ENCODE measurements at regions not wholly inside any gene's neighbourhood (a gene's known extent, or its start where the extent isn't known, plus 50 kb on each side); places are given as distances from the start of the nearest gene placed in this dataset.
A peak's percentile ranks its signal among the peaks of the same experiment; 100 is the strongest.

GRCh38 chr10:69684020-69684980 is 54.3 kb downstream of the FAM241B start:
- no peak for DNase-seq (ENCODE audit: low read depth in 3 of 3, low spot score in 2 of 3)

GRCh38 chr10:69684981-69685353 is 54.9 kb downstream of the FAM241B start:
- no peak for DNase-seq (ENCODE audit: low read depth in 3 of 3, low spot score in 2 of 3)

GRCh38 chr10:69685426-69685801 is 55.4 kb downstream of the FAM241B start:
- no peak for DNase-seq (ENCODE audit: low read depth in 3 of 3, low spot score in 2 of 3)

- no peak for DNase-seq (ENCODE audit: low read depth in 3 of 3, low spot score in 2 of 3)
These were observed 55.9 kb downstream of the FAM241B start for GRCh38 chr10:69685802-69686585.

GRCh38 chr10:69686866-69687265 is 56.8 kb downstream of the FAM241B start:
- DNase-seq (ENCODE audit: low read depth in 3 of 3, low spot score in 2 of 3): no peak

- no peak for DNase-seq (ENCODE audit: low read depth in 3 of 3, low spot score in 2 of 3)
These were observed 57.4 kb downstream of the FAM241B start for GRCh38 chr10:69687426-69687825.

GRCh38 chr10:69692267-69692666 is 62.2 kb downstream of the FAM241B start:
- DNase-seq (ENCODE audit: low read depth in 3 of 3, low spot score in 2 of 3): no peak

- DNase-seq (ENCODE audit: low read depth in 3 of 3, low spot score in 2 of 3): no peak
These were observed 62.8 kb downstream of the FAM241B start for GRCh38 chr10:69692891-69693290.

GRCh38 chr10:69693886-69694285 is 63.8 kb downstream of the FAM241B start:
- no peak for DNase-seq (ENCODE audit: low read depth in 3 of 3, low spot score in 2 of 3)

- DNase-seq (ENCODE audit: low read depth in 3 of 3, low spot score in 2 of 3): no peak
These were observed 66.2 kb downstream of the FAM241B start for GRCh38 chr10:69696073-69696731.

- no peak for DNase-seq (ENCODE audit: low read depth in 3 of 3, low spot score in 2 of 3)
These were observed 67.0 kb downstream of the FAM241B start for GRCh38 chr10:69697006-69697405.

GRCh38 chr10:69703256-69703655 is 73.2 kb downstream of the FAM241B start:
- no peak for DNase-seq (ENCODE audit: low read depth in 3 of 3, low spot score in 2 of 3)

- no peak for DNase-seq (ENCODE audit: low read depth in 3 of 3, low spot score in 2 of 3)
These were observed 74.0 kb downstream of the FAM241B start for GRCh38 chr10:69703766-69704630.

- DNase-seq (ENCODE audit: low read depth in 3 of 3, low spot score in 2 of 3): no peak
These were observed 79.4 kb downstream of the FAM241B start for GRCh38 chr10:69709366-69709941.

GRCh38 chr10:69710008-69710888 is 80.2 kb downstream of the FAM241B start:
- DNase-seq (ENCODE audit: low read depth in 3 of 3, low spot score in 2 of 3): no peak

- DNase-seq (ENCODE audit: low read depth in 3 of 3, low spot score in 2 of 3): peak in 2 of 3 donors; percentile 29 to 32
These were observed 82.3 kb downstream of the FAM241B start for GRCh38 chr10:69712342-69712741.

GRCh38 chr10:69714572-69714971 is 84.5 kb downstream of the FAM241B start:
- DNase-seq (ENCODE audit: low read depth in 3 of 3, low spot score in 2 of 3): no peak

- no peak for DNase-seq (ENCODE audit: low read depth in 3 of 3, low spot score in 2 of 3)
These were observed 85.3 kb downstream of the FAM241B start for GRCh38 chr10:69715156-69715898.
